ENCODE measurements at regions not wholly inside any gene's neighbourhood (a gene's known extent, or its start where the extent isn't known, plus 50 kb on each side); places are given as distances from the start of the nearest gene placed in this dataset.

DNA sequence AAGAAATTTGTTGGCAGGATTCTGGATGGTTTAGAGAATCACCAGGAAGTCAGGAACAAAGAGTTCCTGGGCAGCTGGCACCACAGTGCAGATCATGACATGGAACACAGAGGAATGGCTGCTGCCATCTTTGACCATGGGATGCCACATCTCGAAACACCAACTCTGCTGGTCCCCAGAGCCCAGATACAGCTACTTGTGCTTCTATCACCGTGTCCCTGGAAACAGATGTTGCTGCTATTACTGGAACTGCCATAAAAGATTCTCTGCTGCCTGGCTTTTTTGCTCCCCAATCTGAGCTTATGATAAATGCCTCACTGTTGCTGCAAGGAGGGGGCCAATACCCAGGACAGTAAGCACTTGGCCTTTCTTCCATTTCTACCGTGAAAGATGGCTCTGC is 185.2 kb downstream of the CSNK2A3 start:
- H3K9me3 ChIP-seq (ENCODE audit: insufficient read depth, low read depth, low read length): no peaks in the 10 kb centered on the region
- no peak overlapping the region for H3K9ac ChIP-seq (ENCODE audit: low read length)
- no peaks in the 10 kb centered on the region for H3K36me3 ChIP-seq (ENCODE audit: insufficient read depth, low read length)
- peaks cover 8% of the 10 kb centered on the region for H3K4me1 ChIP-seq (ENCODE audit: insufficient read depth, low read length)
- H3K4me3 ChIP-seq (ENCODE audit: insufficient read depth, low read depth, low read length): no peak overlapping the region
- H3K4me3 Mint-ChIP-seq (ENCODE audit: unreplicated experiment): no peak overlapping the region
- no peaks in the 10 kb centered on the region for H4K20me1 ChIP-seq (ENCODE audit: insufficient read depth, low read length)
- no peak for DNase-seq (ENCODE audit: low read depth)
- no peak overlapping the region for H2AFZ ChIP-seq (ENCODE audit: low read depth, low read length)
- TF ChIP-seq EZH2 (IDR thresholded peaks at IDR 0.05; ENCODE audit: insufficient read depth, low read length): no peak
- TF ChIP-seq, protein P1, sequence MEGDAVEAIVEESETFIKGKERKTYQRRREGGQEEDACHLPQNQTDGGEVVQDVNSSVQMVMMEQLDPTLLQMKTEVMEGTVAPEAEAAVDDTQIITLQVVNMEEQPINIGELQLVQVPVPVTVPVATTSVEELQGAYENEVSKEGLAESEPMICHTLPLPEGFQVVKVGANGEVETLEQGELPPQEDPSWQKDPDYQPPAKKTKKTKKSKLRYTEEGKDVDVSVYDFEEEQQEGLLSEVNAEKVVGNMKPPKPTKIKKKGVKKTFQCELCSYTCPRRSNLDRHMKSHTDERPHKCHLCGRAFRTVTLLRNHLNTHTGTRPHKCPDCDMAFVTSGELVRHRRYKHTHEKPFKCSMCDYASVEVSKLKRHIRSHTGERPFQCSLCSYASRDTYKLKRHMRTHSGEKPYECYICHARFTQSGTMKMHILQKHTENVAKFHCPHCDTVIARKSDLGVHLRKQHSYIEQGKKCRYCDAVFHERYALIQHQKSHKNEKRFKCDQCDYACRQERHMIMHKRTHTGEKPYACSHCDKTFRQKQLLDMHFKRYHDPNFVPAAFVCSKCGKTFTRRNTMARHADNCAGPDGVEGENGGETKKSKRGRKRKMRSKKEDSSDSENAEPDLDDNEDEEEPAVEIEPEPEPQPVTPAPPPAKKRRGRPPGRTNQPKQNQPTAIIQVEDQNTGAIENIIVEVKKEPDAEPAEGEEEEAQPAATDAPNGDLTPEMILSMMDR (IDR thresholded peaks at IDR 0.05; ENCODE audit: insufficient read depth, low read depth, low read length): no peak
- H3K4me1 Mint-ChIP-seq (ENCODE audit: low read depth, unreplicated experiment): peaks cover 29% of the 10 kb centered on the region
- no peak overlapping the region for H3K4me2 ChIP-seq (ENCODE audit: low read length)
- H3K9me3 Mint-ChIP-seq (ENCODE audit: unreplicated experiment): peaks cover 3% of the 10 kb centered on the region
- no peak for FAIRE-seq
- no peak overlapping the region for H3K27ac Mint-ChIP-seq (ENCODE audit: unreplicated experiment)
- no peaks in the 10 kb centered on the region for H3K36me3 Mint-ChIP-seq (ENCODE audit: low read depth, unreplicated experiment)
- peaks cover 6% of the 10 kb centered on the region for H3K27me3 Mint-ChIP-seq (ENCODE audit: low read depth, unreplicated experiment)
- no peaks in the 10 kb centered on the region for H3K27me3 ChIP-seq (ENCODE audit: insufficient read depth, low read length)
- H3K27ac ChIP-seq (ENCODE audit: low read depth, low read length): no peak overlapping the region
- H3K79me2 ChIP-seq (ENCODE audit: insufficient read depth, low read length): no peaks in the 10 kb centered on the region

- no peak overlapping the region for H3K4me2 ChIP-seq (ENCODE audit: low read length)
- Mint-ChIP-seq H3K4me1 (ENCODE audit: low read depth, unreplicated experiment) (peaks cover 2% of the 10 kb centered on the region), H3K36me3 (ENCODE audit: low read depth, unreplicated experiment) (peaks cover 2% of the 10 kb centered on the region), H3K9me3 (ENCODE audit: unreplicated experiment) (peaks cover 5% of the 10 kb centered on the region), H3K27ac (ENCODE audit: unreplicated experiment) (no peak overlapping the region), H3K4me3 (ENCODE audit: unreplicated experiment) (no peak overlapping the region), H3K27me3 (ENCODE audit: low read depth, unreplicated experiment) (peaks cover 15% of the 10 kb centered on the region)
- H3K9ac ChIP-seq (ENCODE audit: low read length): no peak overlapping the region
- no peaks in the 10 kb centered on the region for H3K36me3 ChIP-seq (ENCODE audit: insufficient read depth, low read length)
- H3K27ac ChIP-seq (ENCODE audit: low read depth, low read length): no peak overlapping the region
- TF ChIP-seq EZH2 (IDR thresholded peaks at IDR 0.05; ENCODE audit: insufficient read depth, low read length): no peak
- H3K27me3 ChIP-seq (ENCODE audit: insufficient read depth, low read length): peaks cover 4% of the 10 kb centered on the region
- H4K20me1 ChIP-seq (ENCODE audit: insufficient read depth, low read length): no peaks in the 10 kb centered on the region
- no peaks in the 10 kb centered on the region for H3K79me2 ChIP-seq (ENCODE audit: insufficient read depth, low read length)
- no peak overlapping the region for H3K4me3 ChIP-seq (ENCODE audit: insufficient read depth, low read depth, low read length)
- DNase-seq (ENCODE audit: low read depth): no peak
- FAIRE-seq: no peak
- H3K9me3 ChIP-seq (ENCODE audit: insufficient read depth, low read depth, low read length): no peaks in the 10 kb centered on the region
- no peaks in the 10 kb centered on the region for H3K4me1 ChIP-seq (ENCODE audit: insufficient read depth, low read length)
- no peak overlapping the region for H2AFZ ChIP-seq (ENCODE audit: low read depth, low read length)
These were observed 188.7 kb downstream of the CSNK2A3 start for GRCh38 chr11:11164334-11164690.

GRCh38 chr11:11163669-11164333 is 189.2 kb downstream of the CSNK2A3 start:
- no peaks in the 10 kb centered on the region for H3K4me1 ChIP-seq (ENCODE audit: insufficient read depth, low read length)
- Mint-ChIP-seq H3K27me3 (ENCODE audit: low read depth, unreplicated experiment) (peaks cover 15% of the 10 kb centered on the region), H3K27ac (ENCODE audit: unreplicated experiment) (no peak overlapping the region), H3K9me3 (ENCODE audit: unreplicated experiment) (peaks cover 5% of the 10 kb centered on the region), H3K36me3 (ENCODE audit: low read depth, unreplicated experiment) (peaks cover 2% of the 10 kb centered on the region), H3K4me1 (ENCODE audit: low read depth, unreplicated experiment) (peaks cover 2% of the 10 kb centered on the region), H3K4me3 (ENCODE audit: unreplicated experiment) (no peak overlapping the region)
- TF ChIP-seq, protein P1 (IDR thresholded peaks at IDR 0.05; ENCODE audit: insufficient read depth, low read depth, low read length): no peak
- no peak for TF ChIP-seq EZH2 (IDR thresholded peaks at IDR 0.05; ENCODE audit: insufficient read depth, low read length)
- FAIRE-seq (no peak), DNase-seq (ENCODE audit: low read depth) (no peak)
- H3K9me3 ChIP-seq (ENCODE audit: insufficient read depth, low read depth, low read length): no peaks in the 10 kb centered on the region
- H3K79me2 ChIP-seq (ENCODE audit: insufficient read depth, low read length): no peaks in the 10 kb centered on the region
- H3K27me3 ChIP-seq (ENCODE audit: insufficient read depth, low read length): peaks cover 4% of the 10 kb centered on the region
- H3K36me3 ChIP-seq (ENCODE audit: insufficient read depth, low read length): no peaks in the 10 kb centered on the region
- H2AFZ ChIP-seq (ENCODE audit: low read depth, low read length): no peak overlapping the region
- H4K20me1 ChIP-seq (ENCODE audit: insufficient read depth, low read length): no peaks in the 10 kb centered on the region
- H3K4me3 ChIP-seq (ENCODE audit: insufficient read depth, low read depth, low read length): no peak overlapping the region
- no peak overlapping the region for H3K27ac ChIP-seq (ENCODE audit: low read depth, low read length)
- no peak overlapping the region for H3K4me2 ChIP-seq (ENCODE audit: low read length)
- no peak overlapping the region for H3K9ac ChIP-seq (ENCODE audit: low read length)
